ENCODE measurements at regions not wholly inside any gene's neighbourhood (a gene's known extent, or its start where the extent isn't known, plus 50 kb on each side); places are given as distances from the start of the nearest gene placed in this dataset.

DNA sequence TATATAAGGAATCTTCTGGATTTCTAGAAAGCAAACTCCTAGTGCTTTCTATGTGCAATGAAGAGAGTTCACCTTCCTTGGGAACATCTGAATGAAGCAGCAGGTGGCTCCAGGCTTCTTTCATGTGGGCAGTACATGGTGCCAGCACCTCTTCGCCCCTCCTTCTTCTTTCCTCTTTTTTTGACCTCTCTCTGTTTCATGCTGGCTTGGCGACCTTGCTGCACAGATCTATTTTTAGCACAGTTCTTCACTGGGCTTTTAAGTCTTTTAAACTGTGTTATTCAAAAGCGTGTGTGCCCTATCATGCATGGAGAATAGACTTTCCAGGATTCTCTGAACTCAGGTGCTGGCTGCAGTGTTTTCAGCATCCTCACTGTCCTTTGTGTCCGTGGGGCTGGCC is 400.3 kb upstream of the PRKCQ start:
- Histone ChIP-seq H3K14ac (ENCODE audit: insufficient read depth, low read length) (no peak overlapping the region; the same call in 1 of the 2 replicates), H3K23me2 (ENCODE audit: insufficient read length, low read depth, low read length, poor library complexity, severe bottlenecking) (no peaks in the 10 kb centered on the region), H3K27ac (ENCODE audit: insufficient read length, low read depth, low read length) (no peak overlapping the region), H3K9me3 (ENCODE audit: control insufficient read depth, low read depth, low read length) (no peaks in the 10 kb centered on the region), H2BK20ac (ENCODE audit: low read depth, low read length, poor library complexity, severe bottlenecking) (no peak overlapping the region), H3K79me1 (ENCODE audit: insufficient read depth, low read depth, low read length, poor library complexity, severe bottlenecking) (no peaks in the 10 kb centered on the region), H3K79me2 (ENCODE audit: insufficient read depth, low read length) (no peaks in the 10 kb centered on the region), H4K91ac (ENCODE audit: insufficient read length, low read depth, low read length) (no peak overlapping the region), H3K4me1 (ENCODE audit: insufficient read depth, low read length) (peaks cover 9% of the 10 kb centered on the region; the same call in 1 of the 2 replicates), H3K4me2 (ENCODE audit: insufficient read depth, insufficient read length, low read length) (no peak overlapping the region), H3T11ph (ENCODE audit: low read length) (no peak overlapping the region), H2BK5ac (ENCODE audit: insufficient read length, low read length) (no peak overlapping the region), H4K5ac (ENCODE audit: insufficient read length, low read depth, low read length) (no peak overlapping the region), H3K18ac (ENCODE audit: insufficient read length, low read depth, low read length) (no peak overlapping the region), H3K56ac (ENCODE audit: insufficient read length, low read depth, low read length) (no peak overlapping the region), H2AK5ac (ENCODE audit: insufficient read length, low read length) (no peak overlapping the region), H4K8ac (replicated peaks; ENCODE audit: insufficient read length, low read depth, low read length) (no peak overlapping the region), H2BK15ac (ENCODE audit: low read depth, low read length) (no peak overlapping the region), H2BK12ac (ENCODE audit: insufficient read length, low read depth, low read length) (no peak overlapping the region), H2AFZ (ENCODE audit: low read length) (no peak overlapping the region), H4K20me1 (ENCODE audit: control insufficient read depth, insufficient read depth, insufficient read length) (no peaks in the 10 kb centered on the region), H3K27me3 (ENCODE audit: insufficient read depth, low read length) (no peaks in the 10 kb centered on the region), H3K9ac (ENCODE audit: extremely low read depth, insufficient read length, low read length) (no peak overlapping the region), H2BK120ac (ENCODE audit: low read depth, low read length, poor library complexity, severe bottlenecking) (no peak overlapping the region), H3K4ac (ENCODE audit: low read depth, low read length) (no peak overlapping the region), H3K23ac (ENCODE audit: insufficient read length, low read depth, low read length) (no peak overlapping the region)
- WGBS (ENCODE audit: extremely low coverage, insufficient read length, low lambda C conversion rate): no CpG with 5 or more reads among the region's 4 CpGs
- DNase-seq: no peak
- Mint-ChIP-seq H3K36me3 (ENCODE audit: insufficient read depth in 1 of 3, low read depth in 3 of 3) (no peaks in the 10 kb centered on the region; a peak in 1 of 7 replicates), H3K9me3 (0 out of 5 replicates have a peak, but pooled peaks cover 0 to 2% of the 10 kb centered on the region in 2 experiments), H3K4me3 (no peak overlapping the region), H3K4me1 (peaks cover 20 to 21% of the 10 kb centered on the region in 2 experiments), H3K27me3 (ENCODE audit: low read depth) (peaks cover 3% of the 10 kb centered on the region), H3K27ac (no peak overlapping the region)
- TF ChIP-seq, protein P1, sequence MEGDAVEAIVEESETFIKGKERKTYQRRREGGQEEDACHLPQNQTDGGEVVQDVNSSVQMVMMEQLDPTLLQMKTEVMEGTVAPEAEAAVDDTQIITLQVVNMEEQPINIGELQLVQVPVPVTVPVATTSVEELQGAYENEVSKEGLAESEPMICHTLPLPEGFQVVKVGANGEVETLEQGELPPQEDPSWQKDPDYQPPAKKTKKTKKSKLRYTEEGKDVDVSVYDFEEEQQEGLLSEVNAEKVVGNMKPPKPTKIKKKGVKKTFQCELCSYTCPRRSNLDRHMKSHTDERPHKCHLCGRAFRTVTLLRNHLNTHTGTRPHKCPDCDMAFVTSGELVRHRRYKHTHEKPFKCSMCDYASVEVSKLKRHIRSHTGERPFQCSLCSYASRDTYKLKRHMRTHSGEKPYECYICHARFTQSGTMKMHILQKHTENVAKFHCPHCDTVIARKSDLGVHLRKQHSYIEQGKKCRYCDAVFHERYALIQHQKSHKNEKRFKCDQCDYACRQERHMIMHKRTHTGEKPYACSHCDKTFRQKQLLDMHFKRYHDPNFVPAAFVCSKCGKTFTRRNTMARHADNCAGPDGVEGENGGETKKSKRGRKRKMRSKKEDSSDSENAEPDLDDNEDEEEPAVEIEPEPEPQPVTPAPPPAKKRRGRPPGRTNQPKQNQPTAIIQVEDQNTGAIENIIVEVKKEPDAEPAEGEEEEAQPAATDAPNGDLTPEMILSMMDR (conservative IDR thresholded peaks at IDR 0.05): no peak

Measured in H9 (cell line).